Tibial artery (tissue), 4 donors: ENCODE measurements at regions not wholly inside any gene's neighbourhood (a gene's known extent, or its start where the extent isn't known, plus 50 kb on each side); places are given as distances from the start of the nearest gene placed in this dataset.

Experiments
- DNase-seq, 2 donors: peaks; one replicate each; pipeline ENCODE4 v3.0.0-alpha.2; 2019
- H3K27ac ChIP-seq, 2 donors: fragments of 200-600 bp; sonication (generic) in 1 of 2; 1 replicate in 1 of 2; 2 replicates in 1 of 2; pipeline ENCODE4 v1.5.1; 2018 to 2019; ENCODE audit warnings: mild to moderate bottlenecking in 1 of 2
- H3K27me3 ChIP-seq, 2 donors: fragments of 200-600 bp; sonication (generic) in 1 of 2; one replicate each; pipeline versions ENCODE4 v1.5.1 to v1.6.0; 2016 to 2019
- H3K36me3 ChIP-seq, 3 donors: fragments of 200-600 bp; sonication (generic) in 2 of 3; one replicate each; pipeline ENCODE4 v1.5.1; 2016 to 2019; ENCODE audit warnings: mild to moderate bottlenecking in 2 of 3
- H3K4me1 ChIP-seq, 4 donors: fragments of 200-600 bp; sonication (generic) in 2 of 4; 1 replicate in 3 of 4; 2 replicates in 1 of 4; pipeline ENCODE4 v1.5.1; 2016 to 2019
- H3K4me3 ChIP-seq, 2 donors: fragments of 200-600 bp; sonication (generic) in 1 of 2; 1 replicate in 1 of 2; 2 replicates in 1 of 2; pipeline ENCODE4 v1.5.1; 2018 to 2019; ENCODE audit warnings: mild to moderate bottlenecking in 2 of 2
- H3K9me3 ChIP-seq, 3 donors: fragments of 200-600 bp; sonication (generic) in 1 of 3; one replicate each; pipeline ENCODE4 v1.5.1; 2016 to 2019
- intact Hi-C: fragments of 100-400 bp; cut with DNase I; formaldehyde crosslinking; loops from one replicate; pipeline ENCODE4 v1.15.0; 2023; ENCODE audit warnings: low total_unique reads
- TF ChIP-seq, protein P1 (sequence below), 2 experiments: fragments of 200-600 bp in 1 of 2; fragments of 450-650 bp in 1 of 2; IDR thresholded peaks; one replicate each; pipeline ENCODE4 v1.5.1; 2017 to 2019; ENCODE audit warnings: antibody characterized with exemption in 2 of 2, mild to moderate bottlenecking in 1 of 2, moderate library complexity in 1 of 2

GRCh38 chr5:14062178-14062577, 81.0 kb upstream of the TRIO start:
- intact Hi-C loops = no loop called here
- Histone ChIP-seq H3K9me3 (no peaks in the 10 kb centered on the region), H3K27me3 (no peaks in the 10 kb centered on the region), H3K36me3 (no peaks in the 10 kb centered on the region), H3K4me1 (no peaks in the 10 kb centered on the region), H3K27ac (no peak overlapping the region), H3K4me3 (no peak overlapping the region)
- DNase-seq = no peak
- TF ChIP-seq, protein P1, sequence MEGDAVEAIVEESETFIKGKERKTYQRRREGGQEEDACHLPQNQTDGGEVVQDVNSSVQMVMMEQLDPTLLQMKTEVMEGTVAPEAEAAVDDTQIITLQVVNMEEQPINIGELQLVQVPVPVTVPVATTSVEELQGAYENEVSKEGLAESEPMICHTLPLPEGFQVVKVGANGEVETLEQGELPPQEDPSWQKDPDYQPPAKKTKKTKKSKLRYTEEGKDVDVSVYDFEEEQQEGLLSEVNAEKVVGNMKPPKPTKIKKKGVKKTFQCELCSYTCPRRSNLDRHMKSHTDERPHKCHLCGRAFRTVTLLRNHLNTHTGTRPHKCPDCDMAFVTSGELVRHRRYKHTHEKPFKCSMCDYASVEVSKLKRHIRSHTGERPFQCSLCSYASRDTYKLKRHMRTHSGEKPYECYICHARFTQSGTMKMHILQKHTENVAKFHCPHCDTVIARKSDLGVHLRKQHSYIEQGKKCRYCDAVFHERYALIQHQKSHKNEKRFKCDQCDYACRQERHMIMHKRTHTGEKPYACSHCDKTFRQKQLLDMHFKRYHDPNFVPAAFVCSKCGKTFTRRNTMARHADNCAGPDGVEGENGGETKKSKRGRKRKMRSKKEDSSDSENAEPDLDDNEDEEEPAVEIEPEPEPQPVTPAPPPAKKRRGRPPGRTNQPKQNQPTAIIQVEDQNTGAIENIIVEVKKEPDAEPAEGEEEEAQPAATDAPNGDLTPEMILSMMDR (IDR thresholded peaks at IDR 0.05) = no peak

DNA sequence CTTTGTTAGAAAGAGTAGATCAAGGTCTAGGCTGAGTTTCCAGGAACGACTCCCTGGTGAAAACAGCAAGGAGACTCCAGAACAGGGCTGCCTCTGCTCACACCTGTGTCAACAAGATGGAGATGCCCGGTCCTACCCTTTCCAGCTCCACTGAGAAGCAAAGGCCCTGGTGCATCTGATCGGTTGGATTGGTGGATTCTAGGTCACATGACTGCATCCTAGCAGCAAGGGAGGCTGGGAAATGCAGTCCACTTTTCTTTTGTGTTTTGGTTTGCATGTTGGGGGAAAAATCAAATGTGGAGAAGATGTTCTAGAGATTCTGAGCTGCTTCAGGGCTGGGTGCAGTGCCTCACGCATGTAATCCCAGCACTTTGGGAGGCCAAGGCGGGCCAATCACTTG, 82.0 kb upstream of the TRIO start:
- no peak for DNase-seq
- Histone ChIP-seq H3K4me3 (no peak overlapping the region), H3K36me3 (no peaks in the 10 kb centered on the region), H3K9me3 (no peaks in the 10 kb centered on the region), H3K27ac (no peak overlapping the region), H3K27me3 (no peaks in the 10 kb centered on the region), H3K4me1 (no peaks in the 10 kb centered on the region)
- intact Hi-C loops = no loop called here
- TF ChIP-seq, protein P1 (IDR thresholded peaks at IDR 0.05) = no peak

GRCh38 chr5:14060218-14060617, 82.9 kb upstream of the TRIO start:
- TF ChIP-seq, protein P1 (IDR thresholded peaks at IDR 0.05) = no peak
- Histone ChIP-seq H3K9me3 (no peaks in the 10 kb centered on the region), H3K27ac (no peak overlapping the region), H3K36me3 (no peaks in the 10 kb centered on the region), H3K4me3 (no peak overlapping the region), H3K27me3 (no peaks in the 10 kb centered on the region), H3K4me1 (no peaks in the 10 kb centered on the region)
- DNase-seq = no peak
- intact Hi-C loops = no loop called here

- no peak for DNase-seq
- TF ChIP-seq, protein P1 (IDR thresholded peaks at IDR 0.05) = no peak
- H3K4me3 ChIP-seq = no peak overlapping the region
- H3K36me3 ChIP-seq = no peaks in the 10 kb centered on the region
- no peak overlapping the region for H3K27ac ChIP-seq
- no peaks in the 10 kb centered on the region for H3K4me1 ChIP-seq
- H3K9me3 ChIP-seq = no peaks in the 10 kb centered on the region
- intact Hi-C loops = no loop called here
- no peaks in the 10 kb centered on the region for H3K27me3 ChIP-seq
These were observed 83.3 kb upstream of the TRIO start for GRCh38 chr5:14059810-14060209.

DNA sequence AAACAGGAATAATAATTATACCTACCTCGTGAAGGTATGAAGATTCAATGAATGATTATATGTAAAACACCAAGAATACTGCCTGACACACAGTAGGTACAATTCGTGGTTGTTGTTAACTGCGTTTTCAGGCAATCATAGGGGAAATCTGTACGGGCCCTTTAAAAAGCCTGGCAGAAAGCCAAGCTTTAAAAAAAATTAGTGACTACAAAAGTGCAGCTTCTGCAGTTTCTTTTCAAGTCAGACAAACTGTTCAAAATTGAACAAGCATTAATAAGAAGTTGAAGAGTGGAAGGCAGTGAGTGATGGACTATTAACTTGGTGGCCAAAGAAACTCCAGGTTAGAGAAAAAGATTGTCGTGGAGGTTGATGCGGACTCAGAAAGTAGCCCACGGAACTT, 85.9 kb upstream of the TRIO start:
- H3K27me3 ChIP-seq = no peaks in the 10 kb centered on the region
- TF ChIP-seq, protein P1 (IDR thresholded peaks at IDR 0.05) = no peak
- H3K4me1 ChIP-seq = no peaks in the 10 kb centered on the region
- H3K27ac ChIP-seq = no peak overlapping the region
- intact Hi-C loops = no loop called here
- H3K4me3 ChIP-seq = no peak overlapping the region
- no peaks in the 10 kb centered on the region for H3K9me3 ChIP-seq
- H3K36me3 ChIP-seq = no peaks in the 10 kb centered on the region
- DNase-seq = no peak

GRCh38 chr5:14056039-14056438, 87.1 kb upstream of the TRIO start:
- no peak for DNase-seq
- Histone ChIP-seq H3K4me1 (no peaks in the 10 kb centered on the region), H3K36me3 (no peaks in the 10 kb centered on the region), H3K27ac (no peak overlapping the region), H3K4me3 (no peak overlapping the region), H3K27me3 (no peaks in the 10 kb centered on the region), H3K9me3 (no peaks in the 10 kb centered on the region)
- intact Hi-C loops = no loop called here
- TF ChIP-seq, protein P1 (IDR thresholded peaks at IDR 0.05) = no peak
